GM12891 (cell line): ENCODE measurements at regions not wholly inside any gene's neighbourhood (a gene's known extent, or its start where the extent isn't known, plus 50 kb on each side); places are given as distances from the start of the nearest gene placed in this dataset.

Experiments
- POLR2A ChIP-seq: IDR thresholded peaks from 2 replicates; pipeline ENCODE4 v1.6.1; 2011; ENCODE audit warnings: low read depth, low read length, control low read depth
- SPI1 ChIP-seq: IDR thresholded peaks from 2 replicates; pipeline ENCODE4 v1.6.1; 2011; ENCODE audit warnings: low read depth, low read length, control low read depth
- TAF1 ChIP-seq: IDR thresholded peaks from 2 replicates; pipeline ENCODE4 v1.6.1; 2011; ENCODE audit warnings: low read depth, low read length, control low read depth

- TF ChIP-seq POLR2A (no peak), TAF1 (no peak), SPI1 (no peak)
Measured at GRCh38 chr5:162487528-162488525, 420.3 kb downstream of the GABRG2 start.
